B cell (primary cell): ENCODE measurements at regions not wholly inside any gene's neighbourhood (a gene's known extent, or its start where the extent isn't known, plus 50 kb on each side); places are given as distances from the start of the nearest gene placed in this dataset.

Experiments
- ATAC-seq: fragments of 200-7000 bp; cut with Tn5 transposase; one replicate; pipeline ENCODE4 v1.10.0; 2021; ENCODE audit warnings: low read depth, mild to moderate bottlenecking, moderate number of reproducible peaks, moderate library complexity
- CTCF ChIA-PET: fragments of 350-600 bp; sonication (Branson Sonifier 250); formaldehyde crosslinking; loops from one replicate; lab custom pipeline; 2021; ENCODE audit warnings: antibody characterized with exemption, inconsistent platforms; lab: Charles Lee
- POLR2A ChIA-PET: fragments of 350-600 bp; sonication (Branson Sonifier 250); formaldehyde crosslinking; loops from one replicate; lab custom pipeline; 2021; ENCODE audit warnings: antibody characterized with exemption; lab: Charles Lee
- DNase-seq: peaks from one replicate; pipeline ENCODE4 v3.0.0; 2013
- H2AFZ ChIP-seq: 2 replicates; pipeline ENCODE4 v1.6.1; 2012; ENCODE audit warnings: mild to moderate bottlenecking, low read depth, low read length; ENCODE audit not compliant: insufficient read depth, poor library complexity, severe bottlenecking
- H3K27ac ChIP-seq, 2 donors: 1 replicate in 1 of 2; 2 replicates in 1 of 2; pipeline ENCODE4 v1.5.1; 2012 to 2013; ENCODE audit warnings: low read length in 2 of 2, mild to moderate bottlenecking in 2 of 2, moderate library complexity in 1 of 2
- H3K27me3 ChIP-seq, 4 experiments: fragments of 200-600 bp in 1 of 4; sonication (generic) in 1 of 4; replicated peaks in 1 of 4; 1 replicate in 2 of 4; 2 replicates in 2 of 4; pipeline versions ENCODE4 v1.6.1 to v1.7.0; 2013 to 2016; ENCODE audit warnings: low read length in 3 of 4, mild to moderate bottlenecking in 2 of 4, mixed read lengths in 1 of 4, moderate library complexity in 1 of 4; ENCODE audit not compliant: insufficient read depth in 4 of 4, control insufficient read depth in 3 of 4; ENCODE audit errors: control extremely low read depth in 1 of 4
- H3K36me3 ChIP-seq, 2 experiments: replicated peaks in 1 of 2; 1 replicate in 1 of 2; 2 replicates in 1 of 2; pipeline versions ENCODE4 v1.6.1 to v1.7.1; 2013; ENCODE audit warnings: low read length in 1 of 2; ENCODE audit not compliant: insufficient read depth in 2 of 2, control insufficient read depth in 1 of 2; ENCODE audit errors: control extremely low read depth in 1 of 2, extremely low read depth in 1 of 2
- H3K4me1 ChIP-seq, 2 donors: fragments of 200-600 bp in 1 of 2; sonication (generic) in 1 of 2; 1 replicate in 1 of 2; 2 replicates in 1 of 2; pipeline versions ENCODE4 v1.5.1 to v1.6.1; 2013 to 2017; ENCODE audit warnings: low read length in 2 of 2; ENCODE audit not compliant: control insufficient read depth in 2 of 2, insufficient read depth in 2 of 2
- H3K4me2 ChIP-seq: replicated peaks from 2 replicates; pipeline ENCODE3; 2012; ENCODE audit warnings: mild to moderate bottlenecking, low read depth, low read length; ENCODE audit not compliant: poor library complexity, severe bottlenecking
- H3K4me3 ChIP-seq, 5 experiments: fragments of 200-600 bp in 1 of 5; sonication (generic) in 1 of 5; 1 replicate in 3 of 5; 2 replicates in 2 of 5; pipeline versions ENCODE4 v1.5.1 to v1.7.0; 2011 to 2016; ENCODE audit warnings: low read length in 4 of 5, mild to moderate bottlenecking in 4 of 5, low read depth in 2 of 5, control low read depth in 1 of 5, moderate library complexity in 1 of 5; ENCODE audit not compliant: insufficient read depth in 1 of 5; ENCODE audit errors: control extremely low read depth in 1 of 5, extremely low read depth in 1 of 5
- H3K79me2 ChIP-seq: fragments of 200-600 bp; sonication (generic); one replicate; pipeline ENCODE4 v1.6.0; 2016; ENCODE audit warnings: low read length; ENCODE audit not compliant: control insufficient read depth, insufficient read depth
- H3K9ac ChIP-seq: fragments of 200-600 bp; sonication (generic); 2 replicates; pipeline ENCODE4 v1.6.1; 2017; ENCODE audit warnings: mild to moderate bottlenecking, low read length, moderate library complexity
- H3K9me3 ChIP-seq, 3 donors: one replicate each; pipeline versions ENCODE4 v1.6.1 to v1.7.1; 2013; ENCODE audit warnings: low read length in 2 of 3; ENCODE audit not compliant: control insufficient read depth in 2 of 3, insufficient read depth in 1 of 3; ENCODE audit errors: control extremely low read depth in 1 of 3
- H4K20me1 ChIP-seq: 2 replicates; pipeline ENCODE4 v1.6.0; 2012; ENCODE audit warnings: mild to moderate bottlenecking, low read length; ENCODE audit not compliant: insufficient read depth, control insufficient read depth, poor library complexity, severe bottlenecking
- H3K27ac Mint-ChIP-seq: one replicate; pipeline ENCODE4 v1.8.0; 2021; ENCODE audit warnings: mixed read lengths
- H3K27me3 Mint-ChIP-seq: one replicate; pipeline ENCODE4 v1.8.0; 2021; ENCODE audit warnings: mixed read lengths
- H3K4me1 Mint-ChIP-seq: one replicate; pipeline ENCODE4 v1.8.0; 2021; ENCODE audit warnings: mixed read lengths
- H3K4me3 Mint-ChIP-seq: one replicate; pipeline ENCODE4 v1.8.0; 2021; ENCODE audit warnings: mixed read lengths
- H3K9me3 Mint-ChIP-seq: one replicate; pipeline ENCODE4 v1.8.0; 2022; ENCODE audit warnings: mixed read lengths; ENCODE audit not compliant: insufficient read depth
- EZH2 ChIP-seq: IDR thresholded peaks from 2 replicates; pipeline ENCODE4 v1.6.1; 2012; ENCODE audit warnings: borderline replicate concordance, low read depth, mild to moderate bottlenecking, moderate library complexity, low read length; ENCODE audit not compliant: insufficient read depth, poor library complexity, severe bottlenecking
- WGBS: methylation state at CpG from one replicate; pipeline ENCODE4 v1.1.5; 2013; ENCODE audit warnings: missing lambda C conversion rate; ENCODE audit not compliant: insufficient coverage; 5-methylcytosine and 5-hydroxymethylcytosine counted together
- intact Hi-C: fragments of 100-400 bp; cut with micrococcal nuclease; formaldehyde crosslinking; loops from one replicate; pipeline ENCODE4 v1.10.0; 2022
- TF ChIP-seq, protein P1 (sequence below): fragments of 200-600 bp; IDR thresholded peaks from one replicate; pipeline ENCODE4 v1.8.0; 2022; ENCODE audit warnings: antibody characterized with exemption, mild to moderate bottlenecking

DNA sequence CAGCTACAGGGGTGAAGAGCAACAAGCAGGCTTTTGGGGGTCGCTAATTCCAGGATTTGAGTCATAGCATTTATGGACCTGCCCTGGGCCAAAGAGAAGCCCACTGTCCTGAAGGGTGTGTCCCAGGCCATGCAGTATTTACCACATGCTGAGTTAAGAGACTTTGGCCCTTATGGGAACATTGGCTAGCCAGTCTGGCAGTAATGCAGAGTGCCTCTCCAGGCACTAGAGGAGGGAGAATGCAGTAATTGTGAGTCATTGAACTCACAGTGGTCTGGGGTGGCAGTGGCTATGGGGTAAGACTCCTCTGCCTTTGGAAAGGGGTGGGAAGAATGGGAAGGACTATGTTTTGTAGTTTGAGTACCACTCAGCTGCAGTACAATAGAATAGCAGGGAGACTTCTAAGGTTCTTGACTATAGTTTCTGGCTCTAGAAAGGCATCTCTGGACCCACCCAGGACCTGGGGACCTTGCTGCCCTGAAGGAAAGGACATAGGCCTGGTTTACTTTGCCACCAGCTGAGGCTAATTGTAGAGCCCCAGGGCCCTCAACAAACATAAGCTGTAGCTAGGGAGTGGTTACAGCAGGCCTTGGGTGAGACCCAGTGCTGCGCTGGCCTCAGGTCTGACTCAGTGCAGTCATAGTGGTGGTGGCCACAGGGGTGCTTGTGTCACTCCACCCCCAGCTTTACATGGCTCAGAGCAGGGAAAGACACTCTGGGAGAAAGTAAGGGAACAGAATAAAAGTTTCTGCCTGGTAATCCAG lies 520.9 kb downstream of the HTR1B start:
- no peak overlapping the region for H3K9ac ChIP-seq
- H3K79me2 ChIP-seq, result no peaks in the 10 kb centered on the region
- H3K27ac ChIP-seq, result no peak overlapping the region
- ChIA-PET CTCF (no interaction called here), POLR2A (no interaction called here)
- intact Hi-C loops, result no loop called here
- Mint-ChIP-seq H3K27ac (no peak overlapping the region), H3K4me3 (no peak overlapping the region), H3K9me3 (peaks cover 10% of the 10 kb centered on the region), H3K27me3 (no peaks in the 10 kb centered on the region), H3K4me1 (no peaks in the 10 kb centered on the region)
- no peaks in the 10 kb centered on the region for H3K4me1 ChIP-seq
- peaks cover 0 to 8% (median 0%) of the 10 kb centered on the region in 3 donors for H3K9me3 ChIP-seq
- no peaks in the 10 kb centered on the region for H3K27me3 ChIP-seq
- no peak for TF ChIP-seq EZH2
- TF ChIP-seq, protein P1, sequence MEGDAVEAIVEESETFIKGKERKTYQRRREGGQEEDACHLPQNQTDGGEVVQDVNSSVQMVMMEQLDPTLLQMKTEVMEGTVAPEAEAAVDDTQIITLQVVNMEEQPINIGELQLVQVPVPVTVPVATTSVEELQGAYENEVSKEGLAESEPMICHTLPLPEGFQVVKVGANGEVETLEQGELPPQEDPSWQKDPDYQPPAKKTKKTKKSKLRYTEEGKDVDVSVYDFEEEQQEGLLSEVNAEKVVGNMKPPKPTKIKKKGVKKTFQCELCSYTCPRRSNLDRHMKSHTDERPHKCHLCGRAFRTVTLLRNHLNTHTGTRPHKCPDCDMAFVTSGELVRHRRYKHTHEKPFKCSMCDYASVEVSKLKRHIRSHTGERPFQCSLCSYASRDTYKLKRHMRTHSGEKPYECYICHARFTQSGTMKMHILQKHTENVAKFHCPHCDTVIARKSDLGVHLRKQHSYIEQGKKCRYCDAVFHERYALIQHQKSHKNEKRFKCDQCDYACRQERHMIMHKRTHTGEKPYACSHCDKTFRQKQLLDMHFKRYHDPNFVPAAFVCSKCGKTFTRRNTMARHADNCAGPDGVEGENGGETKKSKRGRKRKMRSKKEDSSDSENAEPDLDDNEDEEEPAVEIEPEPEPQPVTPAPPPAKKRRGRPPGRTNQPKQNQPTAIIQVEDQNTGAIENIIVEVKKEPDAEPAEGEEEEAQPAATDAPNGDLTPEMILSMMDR, result no peak
- ATAC-seq (no peak), DNase-seq (no peak)
- no peak overlapping the region for H3K4me3 ChIP-seq
- no peaks in the 10 kb centered on the region for H4K20me1 ChIP-seq
- H3K4me2 ChIP-seq, result no peak overlapping the region
- 97% methylated on average over 2 of the region's 2 CpGs for WGBS
- no peaks in the 10 kb centered on the region for H3K36me3 ChIP-seq
- no peak overlapping the region for H2AFZ ChIP-seq

DNA sequence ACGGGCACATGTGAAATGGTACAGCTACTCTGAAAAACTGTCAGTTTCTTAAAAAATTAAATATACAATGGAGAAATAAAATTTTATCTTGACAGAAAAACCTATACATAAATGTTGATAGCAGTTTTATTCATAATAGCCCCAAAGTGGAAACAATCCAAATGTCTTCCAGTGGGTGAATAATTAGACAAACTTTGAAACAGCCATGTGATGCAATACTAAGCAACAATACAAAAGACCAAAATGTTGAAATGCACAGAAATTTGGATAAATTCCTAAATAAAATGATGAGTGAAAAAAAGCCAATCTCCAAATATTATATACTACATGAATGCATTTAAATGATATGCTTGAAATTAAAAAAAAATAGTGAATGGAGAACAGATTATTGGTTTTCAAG lies 523.1 kb downstream of the HTR1B start:
- ChIA-PET POLR2A (no interaction called here), CTCF (no interaction called here)
- Histone ChIP-seq H3K27ac (no peak overlapping the region), H3K79me2 (no peaks in the 10 kb centered on the region), H4K20me1 (no peaks in the 10 kb centered on the region), H3K9me3 (peaks cover 0 to 8% (median 0%) of the 10 kb centered on the region in 3 donors), H2AFZ (no peak overlapping the region), H3K4me3 (no peak overlapping the region), H3K4me2 (no peak overlapping the region), H3K36me3 (no peaks in the 10 kb centered on the region), H3K4me1 (no peaks in the 10 kb centered on the region), H3K27me3 (no peaks in the 10 kb centered on the region), H3K9ac (no peak overlapping the region)
- intact Hi-C loops, result no loop called here
- no peak for TF ChIP-seq EZH2
- TF ChIP-seq, protein P1, result no peak
- Mint-ChIP-seq H3K9me3 (peaks cover 10% of the 10 kb centered on the region), H3K4me3 (no peak overlapping the region), H3K27me3 (no peaks in the 10 kb centered on the region), H3K4me1 (no peaks in the 10 kb centered on the region), H3K27ac (no peak overlapping the region)
- ATAC-seq (no peak), DNase-seq (no peak)
- no CpG with 5 or more reads among the region's 1 CpG for WGBS
